ENCODE measurements at regions not wholly inside any gene's neighbourhood (a gene's known extent, or its start where the extent isn't known, plus 50 kb on each side); places are given as distances from the start of the nearest gene placed in this dataset.

- TF ChIP-seq, protein P1, sequence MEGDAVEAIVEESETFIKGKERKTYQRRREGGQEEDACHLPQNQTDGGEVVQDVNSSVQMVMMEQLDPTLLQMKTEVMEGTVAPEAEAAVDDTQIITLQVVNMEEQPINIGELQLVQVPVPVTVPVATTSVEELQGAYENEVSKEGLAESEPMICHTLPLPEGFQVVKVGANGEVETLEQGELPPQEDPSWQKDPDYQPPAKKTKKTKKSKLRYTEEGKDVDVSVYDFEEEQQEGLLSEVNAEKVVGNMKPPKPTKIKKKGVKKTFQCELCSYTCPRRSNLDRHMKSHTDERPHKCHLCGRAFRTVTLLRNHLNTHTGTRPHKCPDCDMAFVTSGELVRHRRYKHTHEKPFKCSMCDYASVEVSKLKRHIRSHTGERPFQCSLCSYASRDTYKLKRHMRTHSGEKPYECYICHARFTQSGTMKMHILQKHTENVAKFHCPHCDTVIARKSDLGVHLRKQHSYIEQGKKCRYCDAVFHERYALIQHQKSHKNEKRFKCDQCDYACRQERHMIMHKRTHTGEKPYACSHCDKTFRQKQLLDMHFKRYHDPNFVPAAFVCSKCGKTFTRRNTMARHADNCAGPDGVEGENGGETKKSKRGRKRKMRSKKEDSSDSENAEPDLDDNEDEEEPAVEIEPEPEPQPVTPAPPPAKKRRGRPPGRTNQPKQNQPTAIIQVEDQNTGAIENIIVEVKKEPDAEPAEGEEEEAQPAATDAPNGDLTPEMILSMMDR (IDR thresholded peaks at IDR 0.05; ENCODE audit: low read depth, low read length) = no peak
- TF ChIP-seq POLR2A (IDR thresholded peaks at IDR 0.05; ENCODE audit: extremely low read depth, insufficient read length) (no peak), MAX (IDR thresholded peaks at IDR 0.05; ENCODE audit: low read depth, low read length) (no peak)
- no peak for DNase-seq (ENCODE audit: low read depth)
- H3K4me3 ChIP-seq (ENCODE audit: low read depth, low read length) = no peak overlapping the region
Measured at GRCh38 chr12:116471544-116471943, 87.6 kb upstream of the MAP1LC3B2 start.

DNA sequence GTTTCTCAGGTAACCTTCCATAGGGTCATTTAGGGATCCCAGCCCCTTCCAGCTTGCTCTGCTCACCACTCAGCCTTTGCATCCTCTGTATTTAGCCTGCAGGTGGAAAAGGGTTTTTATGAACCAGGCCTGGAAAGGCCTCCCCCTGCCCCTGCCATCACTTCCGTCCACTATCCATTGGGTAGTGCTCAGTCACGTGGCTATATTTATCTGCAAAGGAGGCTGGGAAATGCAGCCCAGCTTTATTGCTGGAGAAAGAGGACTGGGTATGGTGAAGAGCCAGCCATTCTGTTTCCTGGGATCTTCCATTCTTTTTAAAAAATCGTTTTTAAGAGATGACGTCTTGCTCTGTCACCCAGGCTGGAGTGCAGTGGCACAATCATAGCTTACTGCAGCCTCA lies 87.0 kb upstream of the MAP1LC3B2 start:
- TF ChIP-seq MAX (IDR thresholded peaks at IDR 0.05; ENCODE audit: low read depth, low read length) (no peak), POLR2A (IDR thresholded peaks at IDR 0.05; ENCODE audit: extremely low read depth, insufficient read length) (no peak), MYC (IDR thresholded peaks at IDR 0.05; ENCODE audit: low read depth, low read length) (no peak)
- TF ChIP-seq, protein P1 (IDR thresholded peaks at IDR 0.05; ENCODE audit: low read depth, low read length) = no peak
- no peak overlapping the region for H3K4me3 ChIP-seq (ENCODE audit: low read depth, low read length)
- no peak for DNase-seq (ENCODE audit: low read depth)

DNA sequence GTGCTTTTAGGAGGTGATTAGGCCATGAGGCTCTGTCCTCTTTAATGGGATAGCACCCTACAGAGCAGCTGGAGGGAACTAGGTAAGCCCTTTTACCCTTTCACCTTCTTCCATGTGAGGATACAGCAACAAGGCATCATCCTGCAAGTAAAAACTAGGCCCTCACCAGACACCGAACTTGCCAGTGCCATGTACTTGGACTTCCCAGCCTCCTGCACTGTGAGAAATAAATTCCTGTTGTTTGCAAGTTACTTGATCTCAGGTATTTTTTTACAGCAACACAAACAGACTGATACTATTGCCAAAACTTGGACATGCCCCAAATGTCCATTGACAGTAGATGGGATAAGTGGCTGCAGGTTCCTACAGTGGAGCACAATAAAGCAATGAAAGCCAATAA lies 85.8 kb upstream of the MAP1LC3B2 start:
- H3K4me3 ChIP-seq (ENCODE audit: low read depth, low read length) = no peak overlapping the region
- DNase-seq (ENCODE audit: low read depth) = no peak
- no peak for TF ChIP-seq MYC (IDR thresholded peaks at IDR 0.05; ENCODE audit: low read depth, low read length)
- no peak for TF ChIP-seq MAX (IDR thresholded peaks at IDR 0.05; ENCODE audit: low read depth, low read length)
- TF ChIP-seq, protein P1 (IDR thresholded peaks at IDR 0.05; ENCODE audit: low read depth, low read length) = no peak
- TF ChIP-seq POLR2A (IDR thresholded peaks at IDR 0.05; ENCODE audit: extremely low read depth, insufficient read length) = no peak

- TF ChIP-seq POLR2A (IDR thresholded peaks at IDR 0.05; ENCODE audit: extremely low read depth, insufficient read length) (no peak), MYC (IDR thresholded peaks at IDR 0.05; ENCODE audit: low read depth, low read length) (no peak), MAX (IDR thresholded peaks at IDR 0.05; ENCODE audit: low read depth, low read length) (no peak)
- TF ChIP-seq, protein P1 (IDR thresholded peaks at IDR 0.05; ENCODE audit: low read depth, low read length) = no peak
- no peak overlapping the region for H3K4me3 ChIP-seq (ENCODE audit: low read depth, low read length)
- peak; percentile 29 for DNase-seq (ENCODE audit: low read depth)
Measured at GRCh38 chr12:116474331-116474730, 84.8 kb upstream of the MAP1LC3B2 start.

DNA sequence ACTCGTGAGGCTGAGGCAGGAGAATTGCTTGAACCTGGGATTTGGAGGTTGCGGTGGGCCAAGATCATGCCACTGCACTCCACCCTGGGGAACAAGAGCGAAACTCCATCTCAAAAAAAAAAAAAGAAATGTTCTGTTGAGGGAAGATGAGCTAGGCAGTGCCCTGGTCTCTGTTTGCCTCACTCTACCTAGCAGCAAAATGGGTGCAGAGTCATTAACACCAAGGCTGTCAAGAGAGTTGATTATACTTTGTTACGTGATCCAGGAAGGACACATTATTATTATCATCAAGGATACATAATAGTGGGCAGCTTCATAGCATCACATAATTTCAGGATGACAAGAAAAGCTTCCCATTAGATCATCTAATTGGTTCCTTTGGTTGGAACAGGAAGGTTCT lies 84.3 kb upstream of the MAP1LC3B2 start:
- TF ChIP-seq MAX (IDR thresholded peaks at IDR 0.05; ENCODE audit: low read depth, low read length) (no peak), POLR2A (IDR thresholded peaks at IDR 0.05; ENCODE audit: extremely low read depth, insufficient read length) (no peak), MYC (IDR thresholded peaks at IDR 0.05; ENCODE audit: low read depth, low read length) (no peak)
- TF ChIP-seq, protein P1 (IDR thresholded peaks at IDR 0.05; ENCODE audit: low read depth, low read length) = no peak
- no peak for DNase-seq (ENCODE audit: low read depth)

More for the DNA sequence above, 84.3 kb upstream of the MAP1LC3B2 start:
- H3K4me3 ChIP-seq (ENCODE audit: low read depth, low read length) = no peak overlapping the region
